ENCODE measurements at regions not wholly inside any gene's neighbourhood (a gene's known extent, or its start where the extent isn't known, plus 50 kb on each side); places are given as distances from the start of the nearest gene placed in this dataset.

DNA sequence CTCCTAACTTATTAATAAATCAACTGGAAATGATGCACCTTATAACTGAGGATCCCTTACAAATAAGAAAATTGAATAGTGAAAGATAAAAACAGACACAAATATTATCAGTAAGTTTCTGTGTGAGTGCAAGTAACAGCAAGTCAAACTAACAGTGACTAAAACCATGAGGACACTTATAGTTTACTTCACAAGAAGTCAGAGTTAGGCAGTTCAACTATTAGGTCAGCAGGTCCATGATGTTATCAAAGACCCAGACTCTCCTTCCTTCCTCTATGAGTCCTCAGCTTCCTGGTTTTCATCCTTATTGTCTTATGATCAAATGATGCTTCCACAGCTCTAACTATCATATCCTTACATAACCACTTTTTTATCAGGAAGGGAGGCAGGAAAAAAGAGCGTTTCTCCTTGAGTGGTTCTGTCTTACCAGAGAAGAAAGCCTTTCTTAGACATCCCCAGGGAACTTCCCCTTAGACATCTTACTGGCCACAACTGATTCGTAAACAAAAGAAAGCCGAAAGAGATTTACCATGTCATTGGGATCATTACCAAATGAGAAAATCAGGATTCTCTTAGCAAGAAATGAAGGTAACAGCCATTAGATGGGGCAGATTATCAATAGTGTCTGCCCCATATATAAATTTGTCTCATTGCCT is 114.3 kb upstream of the LRFN2 start (continued):
- TF ChIP-seq, protein P1, sequence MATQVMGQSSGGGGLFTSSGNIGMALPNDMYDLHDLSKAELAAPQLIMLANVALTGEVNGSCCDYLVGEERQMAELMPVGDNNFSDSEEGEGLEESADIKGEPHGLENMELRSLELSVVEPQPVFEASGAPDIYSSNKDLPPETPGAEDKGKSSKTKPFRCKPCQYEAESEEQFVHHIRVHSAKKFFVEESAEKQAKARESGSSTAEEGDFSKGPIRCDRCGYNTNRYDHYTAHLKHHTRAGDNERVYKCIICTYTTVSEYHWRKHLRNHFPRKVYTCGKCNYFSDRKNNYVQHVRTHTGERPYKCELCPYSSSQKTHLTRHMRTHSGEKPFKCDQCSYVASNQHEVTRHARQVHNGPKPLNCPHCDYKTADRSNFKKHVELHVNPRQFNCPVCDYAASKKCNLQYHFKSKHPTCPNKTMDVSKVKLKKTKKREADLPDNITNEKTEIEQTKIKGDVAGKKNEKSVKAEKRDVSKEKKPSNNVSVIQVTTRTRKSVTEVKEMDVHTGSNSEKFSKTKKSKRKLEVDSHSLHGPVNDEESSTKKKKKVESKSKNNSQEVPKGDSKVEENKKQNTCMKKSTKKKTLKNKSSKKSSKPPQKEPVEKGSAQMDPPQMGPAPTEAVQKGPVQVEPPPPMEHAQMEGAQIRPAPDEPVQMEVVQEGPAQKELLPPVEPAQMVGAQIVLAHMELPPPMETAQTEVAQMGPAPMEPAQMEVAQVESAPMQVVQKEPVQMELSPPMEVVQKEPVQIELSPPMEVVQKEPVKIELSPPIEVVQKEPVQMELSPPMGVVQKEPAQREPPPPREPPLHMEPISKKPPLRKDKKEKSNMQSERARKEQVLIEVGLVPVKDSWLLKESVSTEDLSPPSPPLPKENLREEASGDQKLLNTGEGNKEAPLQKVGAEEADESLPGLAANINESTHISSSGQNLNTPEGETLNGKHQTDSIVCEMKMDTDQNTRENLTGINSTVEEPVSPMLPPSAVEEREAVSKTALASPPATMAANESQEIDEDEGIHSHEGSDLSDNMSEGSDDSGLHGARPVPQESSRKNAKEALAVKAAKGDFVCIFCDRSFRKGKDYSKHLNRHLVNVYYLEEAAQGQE (IDR thresholded peaks at IDR 0.05), result no peak

DNA sequence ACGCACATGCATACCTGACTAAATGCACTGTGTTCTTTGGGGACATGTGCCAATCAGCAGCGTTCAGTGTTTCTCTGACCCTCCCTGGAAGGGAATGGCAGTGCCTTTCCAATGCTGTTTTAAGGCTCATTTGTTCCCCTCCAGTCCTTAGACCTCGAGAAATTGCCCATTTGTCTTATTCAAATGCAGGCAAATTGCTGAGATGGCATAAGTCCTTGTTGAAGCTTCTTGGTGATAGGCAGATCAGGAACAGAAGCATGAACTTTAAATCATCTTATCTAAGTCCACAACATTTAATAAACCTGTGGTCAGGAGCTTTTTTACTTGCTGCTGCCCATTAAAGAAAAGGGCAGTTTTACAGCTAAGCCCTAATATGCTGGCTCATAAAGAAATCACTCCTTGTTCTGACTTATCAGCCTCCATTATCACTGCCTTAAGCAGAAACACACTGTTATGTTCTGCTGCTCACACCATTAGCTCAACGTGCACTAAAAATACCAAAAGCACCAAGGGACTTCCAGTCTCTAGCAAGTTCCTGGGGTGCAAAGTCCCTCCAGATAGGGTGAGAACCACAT is 112.9 kb upstream of the LRFN2 start:
- no peak for FAIRE-seq
- ChIA-PET POLR2A (no interaction called here), CTCF (interaction anchor here (1.0 kb wide), 1 partner anchor 113 kb away, joined by 3 read pairs; the partner anchor contains the start of gene LRFN2)
- no peak overlapping the region for H3K4me3 ChIP-seq
- H3K4me2 ChIP-seq, result no peak overlapping the region
- H3K27ac ChIP-seq, result no peak overlapping the region
- no peak for DNase-seq (ENCODE audit: low read depth in 1 of 2, low spot score in 1 of 2)
- no peak for ATAC-seq
- H3K4me1 ChIP-seq, result no peaks in the 10 kb centered on the region
- TF ChIP-seq HDAC2 (IDR thresholded peaks at IDR 0.05) (no peak), MAZ (IDR thresholded peaks at IDR 0.05; ENCODE audit: borderline replicate concordance, low read depth, low read length) (no peak), RAD21 (conservative IDR thresholded peaks at IDR 0.05 in 1 of 2, IDR thresholded peaks at IDR 0.05 in 1 of 2) (no peak), FOXS1 (CRISPR knock-in tag; IDR thresholded peaks at IDR 0.05) (no peak), CBX2 (IDR thresholded peaks at IDR 0.05; ENCODE audit: borderline replicate concordance, low read depth) (no peak), MAFK (IDR thresholded peaks at IDR 0.05; ENCODE audit: partially characterized antibody) (peak; percentile 61)
- TF ChIP-seq, protein P2, sequence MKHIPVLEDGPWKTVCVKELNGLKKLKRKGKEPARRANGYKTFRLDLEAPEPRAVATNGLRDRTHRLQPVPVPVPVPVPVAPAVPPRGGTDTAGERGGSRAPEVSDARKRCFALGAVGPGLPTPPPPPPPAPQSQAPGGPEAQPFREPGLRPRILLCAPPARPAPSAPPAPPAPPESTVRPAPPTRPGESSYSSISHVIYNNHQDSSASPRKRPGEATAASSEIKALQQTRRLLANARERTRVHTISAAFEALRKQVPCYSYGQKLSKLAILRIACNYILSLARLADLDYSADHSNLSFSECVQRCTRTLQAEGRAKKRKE (CRISPR knock-in tag; IDR thresholded peaks at IDR 0.05; ENCODE audit: low read depth), result no peak
- H3K9me3 ChIP-seq, result no peaks in the 10 kb centered on the region
- WGBS (ENCODE audit: missing lambda C conversion rate), result 0% methylated on average over 4 of the region's 4 CpGs

DNA sequence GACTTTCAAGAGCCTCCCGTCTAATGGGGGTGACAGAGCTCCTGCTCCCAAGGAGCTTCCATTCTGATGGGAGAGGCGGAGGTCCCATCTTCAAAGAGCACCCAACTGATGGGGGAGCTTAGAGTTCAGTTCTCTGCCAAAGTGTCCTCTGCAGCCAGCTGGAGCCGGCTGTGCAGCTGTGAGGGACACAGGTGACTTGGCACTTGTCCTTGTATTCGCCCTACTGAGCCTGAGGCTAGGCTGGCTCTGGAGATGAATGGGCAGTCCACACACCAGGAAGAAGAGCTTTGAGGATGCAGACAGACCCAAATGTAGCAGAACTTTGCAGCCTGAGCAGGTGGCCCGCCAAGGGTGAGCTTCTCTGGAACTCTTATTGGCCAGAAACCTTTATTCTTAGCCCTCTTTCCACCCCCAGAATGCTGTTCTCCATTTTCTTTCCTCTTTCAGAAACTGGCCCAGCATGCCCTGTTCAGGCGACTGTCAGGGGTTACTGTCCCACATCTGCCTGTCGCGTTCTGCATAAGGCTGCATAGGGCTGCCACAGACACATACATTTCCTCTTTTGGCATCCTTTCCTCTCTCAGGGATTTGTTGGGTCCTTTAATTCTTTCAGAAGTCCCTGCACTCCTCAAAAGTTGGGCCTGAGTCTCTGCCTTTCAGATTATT is 108.7 kb upstream of the LRFN2 start:
- no peak overlapping the region for H3K4me3 ChIP-seq
- no peak overlapping the region for H3K4me2 ChIP-seq
- 54% methylated on average over 8 of the region's 8 CpGs for WGBS (ENCODE audit: missing lambda C conversion rate)
- FAIRE-seq (no peak), ATAC-seq (no peak), DNase-seq (ENCODE audit: low read depth in 1 of 2, low spot score in 1 of 2) (no peak)
- TF ChIP-seq CHD2 (IDR thresholded peaks at IDR 0.05; ENCODE audit: low read length, partially characterized antibody), result no peak
- TF ChIP-seq, protein P3, sequence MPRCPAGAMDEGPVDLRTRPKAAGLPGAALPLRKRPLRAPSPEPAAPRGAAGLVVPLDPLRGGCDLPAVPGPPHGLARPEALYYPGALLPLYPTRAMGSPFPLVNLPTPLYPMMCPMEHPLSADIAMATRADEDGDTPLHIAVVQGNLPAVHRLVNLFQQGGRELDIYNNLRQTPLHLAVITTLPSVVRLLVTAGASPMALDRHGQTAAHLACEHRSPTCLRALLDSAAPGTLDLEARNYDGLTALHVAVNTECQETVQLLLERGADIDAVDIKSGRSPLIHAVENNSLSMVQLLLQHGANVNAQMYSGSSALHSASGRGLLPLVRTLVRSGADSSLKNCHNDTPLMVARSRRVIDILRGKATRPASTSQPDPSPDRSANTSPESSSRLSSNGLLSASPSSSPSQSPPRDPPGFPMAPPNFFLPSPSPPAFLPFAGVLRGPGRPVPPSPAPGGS (IDR thresholded peaks at IDR 0.05), result no peak
- TF ChIP-seq BHLHE40 (IDR thresholded peaks at IDR 0.05; ENCODE audit: low read depth, low read length), result no peak
- no peak for TF ChIP-seq ZNF302 (CRISPR knock-in tag; IDR thresholded peaks at IDR 0.05)
- TF ChIP-seq, protein P4, sequence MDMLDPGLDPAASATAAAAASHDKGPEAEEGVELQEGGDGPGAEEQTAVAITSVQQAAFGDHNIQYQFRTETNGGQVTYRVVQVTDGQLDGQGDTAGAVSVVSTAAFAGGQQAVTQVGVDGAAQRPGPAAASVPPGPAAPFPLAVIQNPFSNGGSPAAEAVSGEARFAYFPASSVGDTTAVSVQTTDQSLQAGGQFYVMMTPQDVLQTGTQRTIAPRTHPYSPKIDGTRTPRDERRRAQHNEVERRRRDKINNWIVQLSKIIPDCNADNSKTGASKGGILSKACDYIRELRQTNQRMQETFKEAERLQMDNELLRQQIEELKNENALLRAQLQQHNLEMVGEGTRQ (IDR thresholded peaks at IDR 0.05), result no peak
- POLR2A ChIA-PET, result no interaction called here
- H3K9me3 ChIP-seq, result no peaks in the 10 kb centered on the region
- CTCF ChIA-PET, result interaction anchor here (1.0 kb wide), 1 partner anchor 343 kb away, joined by 3 read pairs; the partner anchor contains the start of gene UNC5CL
- no peaks in the 10 kb centered on the region for H3K4me1 ChIP-seq
- no peak overlapping the region for H3K27ac ChIP-seq
